ENCODE measurements at regions not wholly inside any gene's neighbourhood (a gene's known extent, or its start where the extent isn't known, plus 50 kb on each side); places are given as distances from the start of the nearest gene placed in this dataset.
"Not testable (repeated sequence)": the region's sequence is repeated elsewhere in the genome, so short reads cannot be mapped to it uniquely, and the experiment has no call there.

- TF ChIP-seq, protein P1, sequence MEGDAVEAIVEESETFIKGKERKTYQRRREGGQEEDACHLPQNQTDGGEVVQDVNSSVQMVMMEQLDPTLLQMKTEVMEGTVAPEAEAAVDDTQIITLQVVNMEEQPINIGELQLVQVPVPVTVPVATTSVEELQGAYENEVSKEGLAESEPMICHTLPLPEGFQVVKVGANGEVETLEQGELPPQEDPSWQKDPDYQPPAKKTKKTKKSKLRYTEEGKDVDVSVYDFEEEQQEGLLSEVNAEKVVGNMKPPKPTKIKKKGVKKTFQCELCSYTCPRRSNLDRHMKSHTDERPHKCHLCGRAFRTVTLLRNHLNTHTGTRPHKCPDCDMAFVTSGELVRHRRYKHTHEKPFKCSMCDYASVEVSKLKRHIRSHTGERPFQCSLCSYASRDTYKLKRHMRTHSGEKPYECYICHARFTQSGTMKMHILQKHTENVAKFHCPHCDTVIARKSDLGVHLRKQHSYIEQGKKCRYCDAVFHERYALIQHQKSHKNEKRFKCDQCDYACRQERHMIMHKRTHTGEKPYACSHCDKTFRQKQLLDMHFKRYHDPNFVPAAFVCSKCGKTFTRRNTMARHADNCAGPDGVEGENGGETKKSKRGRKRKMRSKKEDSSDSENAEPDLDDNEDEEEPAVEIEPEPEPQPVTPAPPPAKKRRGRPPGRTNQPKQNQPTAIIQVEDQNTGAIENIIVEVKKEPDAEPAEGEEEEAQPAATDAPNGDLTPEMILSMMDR (IDR thresholded peaks at IDR 0.05) = not testable (repeated sequence)
- not testable (repeated sequence) for TF ChIP-seq EP300 (IDR thresholded peaks at IDR 0.05)
Measured at GRCh38 chr13:66144357-66144756, 1085.8 kb downstream of the PCDH9 start.
